ENCODE measurements at regions not wholly inside any gene's neighbourhood (a gene's known extent, or its start where the extent isn't known, plus 50 kb on each side); places are given as distances from the start of the nearest gene placed in this dataset.

DNA sequence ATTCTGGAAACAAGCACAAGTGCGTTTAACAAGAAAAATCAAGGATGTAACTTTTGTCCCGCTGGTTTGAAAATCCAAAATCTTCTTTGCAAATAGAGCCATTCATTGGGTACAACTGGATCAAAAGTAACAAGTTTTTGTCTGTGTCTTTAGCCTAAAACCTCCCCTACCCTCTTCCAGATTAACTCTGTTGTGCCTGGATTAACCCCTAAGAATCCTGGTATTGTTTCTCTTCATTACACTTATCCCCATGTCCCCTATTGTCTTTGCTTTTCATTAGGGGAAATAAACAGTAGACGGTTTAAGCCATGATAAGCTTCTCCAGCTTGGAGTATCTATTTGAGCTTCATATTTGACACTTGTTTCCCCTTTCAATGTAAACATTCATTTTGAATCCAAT is 242.1 kb upstream of the ARGLU1 start:
- TF ChIP-seq, protein P1, sequence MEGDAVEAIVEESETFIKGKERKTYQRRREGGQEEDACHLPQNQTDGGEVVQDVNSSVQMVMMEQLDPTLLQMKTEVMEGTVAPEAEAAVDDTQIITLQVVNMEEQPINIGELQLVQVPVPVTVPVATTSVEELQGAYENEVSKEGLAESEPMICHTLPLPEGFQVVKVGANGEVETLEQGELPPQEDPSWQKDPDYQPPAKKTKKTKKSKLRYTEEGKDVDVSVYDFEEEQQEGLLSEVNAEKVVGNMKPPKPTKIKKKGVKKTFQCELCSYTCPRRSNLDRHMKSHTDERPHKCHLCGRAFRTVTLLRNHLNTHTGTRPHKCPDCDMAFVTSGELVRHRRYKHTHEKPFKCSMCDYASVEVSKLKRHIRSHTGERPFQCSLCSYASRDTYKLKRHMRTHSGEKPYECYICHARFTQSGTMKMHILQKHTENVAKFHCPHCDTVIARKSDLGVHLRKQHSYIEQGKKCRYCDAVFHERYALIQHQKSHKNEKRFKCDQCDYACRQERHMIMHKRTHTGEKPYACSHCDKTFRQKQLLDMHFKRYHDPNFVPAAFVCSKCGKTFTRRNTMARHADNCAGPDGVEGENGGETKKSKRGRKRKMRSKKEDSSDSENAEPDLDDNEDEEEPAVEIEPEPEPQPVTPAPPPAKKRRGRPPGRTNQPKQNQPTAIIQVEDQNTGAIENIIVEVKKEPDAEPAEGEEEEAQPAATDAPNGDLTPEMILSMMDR (IDR thresholded peaks at IDR 0.05; ENCODE audit: control insufficient read depth, extremely low read depth, insufficient read depth) = no peak
- no peak for DNase-seq (ENCODE audit: low read depth)

DNA sequence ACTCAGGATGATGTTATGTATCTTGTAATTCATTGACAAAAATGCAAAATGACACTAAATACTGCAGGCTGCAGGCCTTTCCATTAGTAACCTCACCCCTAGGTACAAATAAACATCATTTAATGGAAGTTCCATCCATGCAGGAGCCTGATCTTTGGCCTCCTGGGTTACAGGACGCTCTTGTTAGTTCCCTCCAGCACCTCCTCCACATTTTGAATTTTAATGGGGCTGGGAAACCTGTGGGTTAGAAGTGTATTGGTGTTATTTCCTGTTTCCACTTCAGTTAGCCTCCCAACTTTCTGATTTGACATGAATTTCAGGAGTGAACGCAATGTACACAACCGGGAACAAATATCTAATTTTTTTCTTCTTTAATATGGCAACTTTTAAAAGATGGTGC is 237.1 kb upstream of the ARGLU1 start:
- H3K4me3 ChIP-seq (ENCODE audit: low read depth, low read length) = no peak overlapping the region
- no peak for DNase-seq (ENCODE audit: low read depth)

More for the DNA sequence above, 242.1 kb upstream of the ARGLU1 start:
- no peak overlapping the region for H3K4me3 ChIP-seq (ENCODE audit: low read depth, low read length)

DNA sequence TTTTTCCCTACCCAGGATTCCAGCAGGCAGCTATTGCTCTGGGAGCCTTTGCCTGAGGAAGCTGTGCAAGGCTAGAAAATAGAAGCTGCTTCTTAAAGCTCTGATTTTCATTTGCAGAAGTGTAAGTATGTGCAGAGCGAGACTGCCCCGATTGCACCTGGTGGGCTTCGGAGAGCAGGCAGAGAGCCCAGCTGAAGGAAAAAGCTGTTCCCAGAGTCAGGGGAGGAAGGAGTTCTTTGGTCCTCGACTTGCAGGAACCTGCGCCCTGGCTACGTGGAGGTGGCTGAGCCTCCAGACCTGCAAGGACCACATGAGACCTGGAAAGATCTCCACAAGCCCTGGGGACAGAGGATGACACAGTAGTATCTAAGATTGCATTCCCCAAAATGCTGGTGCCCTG is 235.0 kb upstream of the ARGLU1 start:
- TF ChIP-seq, protein P1 (IDR thresholded peaks at IDR 0.05; ENCODE audit: control insufficient read depth, extremely low read depth, insufficient read depth) = no peak
- DNase-seq (ENCODE audit: low read depth) = no peak
- H3K4me3 ChIP-seq (ENCODE audit: low read depth, low read length) = no peak overlapping the region

More for the DNA sequence above, 237.1 kb upstream of the ARGLU1 start:
- TF ChIP-seq, protein P1 (IDR thresholded peaks at IDR 0.05; ENCODE audit: control insufficient read depth, extremely low read depth, insufficient read depth) = no peak

DNA sequence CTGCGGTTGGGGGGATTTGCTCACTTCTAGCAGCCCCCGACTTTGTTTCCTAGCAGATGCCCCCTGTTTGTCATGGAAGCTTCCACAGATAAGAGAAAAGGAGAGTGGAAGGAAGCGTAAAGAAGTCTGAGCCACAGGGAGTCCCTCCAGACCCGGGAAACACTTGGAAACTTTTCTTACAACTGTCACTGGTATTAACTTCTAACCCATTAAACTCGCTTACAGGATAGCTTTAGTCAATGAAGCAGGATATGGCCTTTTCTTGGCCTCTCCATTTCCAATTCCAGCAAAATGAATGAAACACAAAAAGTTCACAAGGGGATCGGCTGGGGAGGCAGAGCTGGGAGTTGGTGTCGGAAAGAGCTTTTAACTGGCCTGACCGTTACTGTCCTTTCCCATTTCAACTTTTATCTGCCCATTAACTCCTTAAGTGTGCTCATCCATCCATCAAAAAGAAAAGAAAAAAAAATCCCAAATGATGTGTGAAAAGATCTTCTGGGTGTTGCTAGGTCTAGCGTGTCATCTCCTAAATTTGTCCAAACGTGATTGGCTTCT is 231.9 kb upstream of the ARGLU1 start:
- no peak for DNase-seq (ENCODE audit: low read depth)
- no peak overlapping the region for H3K4me3 ChIP-seq (ENCODE audit: low read depth, low read length)
- TF ChIP-seq, protein P1 (IDR thresholded peaks at IDR 0.05; ENCODE audit: control insufficient read depth, extremely low read depth, insufficient read depth) = no peak

DNA sequence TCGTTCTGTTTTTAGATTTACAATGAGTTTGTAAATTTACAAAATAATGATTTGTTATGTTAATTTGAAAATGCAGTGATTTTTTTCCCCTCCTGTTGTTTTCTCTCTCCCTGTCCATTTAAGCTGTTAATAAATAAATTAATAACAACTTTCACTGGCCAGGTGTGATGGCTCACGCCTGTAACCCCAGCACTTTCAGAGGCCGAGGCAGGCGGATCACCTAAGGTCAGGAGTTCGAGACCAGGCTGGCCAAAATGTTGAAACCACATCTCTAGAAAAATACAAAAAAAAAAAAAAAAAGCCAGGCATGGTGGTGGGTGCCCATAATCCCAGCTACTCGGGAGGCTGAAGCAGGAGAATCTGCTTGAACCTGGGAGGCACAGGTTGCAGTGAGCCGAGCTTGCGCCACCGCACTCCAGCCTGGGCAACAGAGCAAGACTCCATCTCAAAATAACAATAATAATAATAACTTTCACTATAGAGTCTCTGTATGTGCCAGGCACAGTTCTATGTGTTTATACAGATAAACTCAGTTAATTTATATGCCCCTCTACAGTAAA is 229.2 kb upstream of the ARGLU1 start:
- H3K4me3 ChIP-seq (ENCODE audit: low read depth, low read length) = no peak overlapping the region
- TF ChIP-seq, protein P1 (IDR thresholded peaks at IDR 0.05; ENCODE audit: control insufficient read depth, extremely low read depth, insufficient read depth) = no peak
- no peak for DNase-seq (ENCODE audit: low read depth)

GRCh38 chr13:106796280-106797047 is 228.5 kb upstream of the ARGLU1 start:
- no peak for DNase-seq (ENCODE audit: low read depth)
- TF ChIP-seq, protein P1 (IDR thresholded peaks at IDR 0.05; ENCODE audit: control insufficient read depth, extremely low read depth, insufficient read depth) = no peak
- no peak overlapping the region for H3K4me3 ChIP-seq (ENCODE audit: low read depth, low read length)

All from LNCaP clone FGC (cell line).